Esophagus squamous epithelium (tissue), 5 donors: ENCODE measurements at regions not wholly inside any gene's neighbourhood (a gene's known extent, or its start where the extent isn't known, plus 50 kb on each side); places are given as distances from the start of the nearest gene placed in this dataset.

Experiments used
- DNase-seq: peaks from one replicate; lab custom pipeline; 2025; lab: John Stamatoyannopoulos, UW
- H3K27ac ChIP-seq, 4 donors: fragments of 200-600 bp; sonication (generic); one replicate each; pipeline ENCODE4 v1.5.1; 2016 to 2019; ENCODE audit warnings: mild to moderate bottlenecking in 1 of 4
- H3K27me3 ChIP-seq, 4 donors: fragments of 200-600 bp; sonication (generic); 1 replicate in 3 of 4; 2 replicates in 1 of 4; pipeline versions ENCODE4 v1.5.1 to v1.6.0; 2017 to 2021; ENCODE audit warnings: antibody characterized with exemption in 1 of 4
- H3K36me3 ChIP-seq, 3 donors: fragments of 200-600 bp; sonication (generic); one replicate each; pipeline ENCODE4 v1.5.1; 2016 to 2019
- H3K4me1 ChIP-seq, 3 donors: fragments of 200-600 bp; sonication (generic); one replicate each; pipeline ENCODE4 v1.5.1; 2017 to 2019
- H3K4me3 ChIP-seq, 4 donors: fragments of 200-600 bp; sonication (generic); 1 replicate in 3 of 4; 2 replicates in 1 of 4; pipeline ENCODE4 v1.5.1; 2016 to 2019; ENCODE audit warnings: mild to moderate bottlenecking in 2 of 4, moderate library complexity in 1 of 4
- H3K9me3 ChIP-seq, 3 donors: fragments of 200-600 bp; sonication (generic); one replicate each; pipeline ENCODE4 v1.5.1; 2016 to 2019
- CTCF ChIP-seq, 6 experiments: fragments of 450-650 bp in 4 of 6; fragments of 200-600 bp in 2 of 6; sonication (generic) in 2 of 6; IDR thresholded peaks; one replicate each; pipeline ENCODE4 v1.5.1; 2016 to 2019; ENCODE audit warnings: antibody characterized with exemption in 6 of 6, mild to moderate bottlenecking in 4 of 6, moderate library complexity in 4 of 6
- POLR2A ChIP-seq, 4 donors: fragments of 450-650 bp; IDR thresholded peaks; one replicate each; pipeline ENCODE4 v1.6.1; 2017; ENCODE audit warnings: antibody characterized with exemption in 4 of 4, mild to moderate bottlenecking in 4 of 4, moderate library complexity in 3 of 4
- WGBS, 2 donors: methylation state at CpG; one replicate each; pipeline ENCODE4 v1.1.5; 2018; 5-methylcytosine and 5-hydroxymethylcytosine counted together
- intact Hi-C: fragments of 100-400 bp; cut with DNase I; formaldehyde crosslinking; loops from one replicate; pipeline ENCODE4 v1.15.0; 2022
- donor health status: DM: yes; HTN: yes; CAD: no.

- no peaks in the 10 kb centered on the region for H3K27me3 ChIP-seq
- no peak overlapping the region for H3K27ac ChIP-seq
- DNase-seq: no peak
- no peaks in the 10 kb centered on the region for H3K36me3 ChIP-seq
- no peaks in the 10 kb centered on the region for H3K9me3 ChIP-seq
- TF ChIP-seq POLR2A (IDR thresholded peaks at IDR 0.05) (no peak), CTCF (IDR thresholded peaks at IDR 0.05) (no peak)
- no peaks in the 10 kb centered on the region for H3K4me1 ChIP-seq
- intact Hi-C loops: no loop called here
- 70% methylated on average over 3 of the region's 3 CpGs for WGBS, 2 donors
- H3K4me3 ChIP-seq: no peak overlapping the region
Observed at GRCh38 chr1:73804935-73805334, 393.0 kb downstream of the LRRIQ3 start.

GRCh38 chr1:73803380-73803779, 394.6 kb downstream of the LRRIQ3 start:
- no peaks in the 10 kb centered on the region for H3K27me3 ChIP-seq
- 40 to 60% methylated on average over 4 of the region's 4 CpGs for WGBS, 2 donors
- DNase-seq: no peak
- H3K27ac ChIP-seq: no peak overlapping the region
- intact Hi-C loops: no loop called here
- H3K4me3 ChIP-seq: no peak overlapping the region
- H3K4me1 ChIP-seq: no peaks in the 10 kb centered on the region
- no peaks in the 10 kb centered on the region for H3K36me3 ChIP-seq
- H3K9me3 ChIP-seq: no peaks in the 10 kb centered on the region
- TF ChIP-seq POLR2A (IDR thresholded peaks at IDR 0.05) (no peak), CTCF (IDR thresholded peaks at IDR 0.05) (no peak)

DNA sequence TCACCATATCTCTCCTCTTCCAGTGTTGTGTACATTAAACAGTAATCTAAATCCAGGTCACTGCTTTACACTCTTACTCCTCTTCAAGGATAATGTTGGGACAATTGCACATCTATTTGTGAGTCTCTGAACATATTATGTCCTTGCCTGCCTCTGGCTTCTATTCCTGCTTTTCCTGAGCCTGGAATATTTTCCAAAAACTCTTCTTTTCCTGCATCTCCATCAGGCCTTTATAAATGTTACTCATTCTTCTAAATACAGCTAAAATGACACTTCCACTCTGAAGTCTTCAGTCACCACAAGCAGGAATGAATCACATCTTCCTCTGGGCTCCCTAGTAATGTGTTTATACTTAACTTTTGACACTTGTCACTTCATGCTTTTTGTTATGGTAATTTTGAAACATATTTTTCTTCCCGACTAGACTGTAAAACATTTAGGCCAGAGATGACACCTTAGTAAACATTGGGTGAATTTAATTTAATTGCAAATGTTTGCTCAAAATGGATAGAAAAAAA, 396.0 kb downstream of the LRRIQ3 start:
- no peak for DNase-seq
- TF ChIP-seq POLR2A (IDR thresholded peaks at IDR 0.05): no peak
- TF ChIP-seq CTCF (IDR thresholded peaks at IDR 0.05): no peak

GRCh38 chr1:73800376-73800775, 397.6 kb downstream of the LRRIQ3 start:
- Histone ChIP-seq H3K4me3 (no peak overlapping the region), H3K27ac (no peak overlapping the region), H3K9me3 (no peaks in the 10 kb centered on the region), H3K4me1 (no peaks in the 10 kb centered on the region), H3K36me3 (no peaks in the 10 kb centered on the region), H3K27me3 (no peaks in the 10 kb centered on the region)
- WGBS, 2 donors: 13 to 20% methylated on average over 2 of the region's 2 CpGs
- DNase-seq: no peak
- no peak for TF ChIP-seq CTCF (IDR thresholded peaks at IDR 0.05)
- intact Hi-C loops: no loop called here

More for the DNA sequence above, 396.0 kb downstream of the LRRIQ3 start:
- no peaks in the 10 kb centered on the region for H3K4me1 ChIP-seq
- intact Hi-C loops: no loop called here
- H3K9me3 ChIP-seq: no peaks in the 10 kb centered on the region
- no peaks in the 10 kb centered on the region for H3K27me3 ChIP-seq
- H3K27ac ChIP-seq: no peak overlapping the region
- 19 to 22% methylated on average over 1 of the region's 1 CpG for WGBS, 2 donors
- H3K36me3 ChIP-seq: no peaks in the 10 kb centered on the region
- H3K4me3 ChIP-seq: no peak overlapping the region

GRCh38 chr1:73789965-73790364, 408.0 kb downstream of the LRRIQ3 start:
- TF ChIP-seq CTCF (IDR thresholded peaks at IDR 0.05) (no peak), POLR2A (IDR thresholded peaks at IDR 0.05) (no peak)
- Histone ChIP-seq H3K4me3 (no peak overlapping the region), H3K9me3 (no peaks in the 10 kb centered on the region), H3K4me1 (no peaks in the 10 kb centered on the region), H3K36me3 (no peaks in the 10 kb centered on the region), H3K27me3 (no peaks in the 10 kb centered on the region), H3K27ac (no peak overlapping the region)
- DNase-seq: no peak
- intact Hi-C loops: no loop called here
